ENCODE measurements at regions not wholly inside any gene's neighbourhood (a gene's known extent, or its start where the extent isn't known, plus 50 kb on each side); places are given as distances from the start of the nearest gene placed in this dataset.

GRCh38 chr14:61183196-61183885 is 97.8 kb downstream of the TMEM30B start:
- TF ChIP-seq CTCF (conservative IDR thresholded peaks at IDR 0.05; ENCODE audit: low read depth, low read length) (no peak), EZH2phosphoT487 (IDR thresholded peaks at IDR 0.05; ENCODE audit: borderline replicate concordance, low read length) (no peak), EZH2 (IDR thresholded peaks at IDR 0.05; ENCODE audit: low read length, unreplicated experiment) (no peak)

All from PC-3 (cell line).